ENCODE measurements at regions not wholly inside any gene's neighbourhood (a gene's known extent, or its start where the extent isn't known, plus 50 kb on each side); places are given as distances from the start of the nearest gene placed in this dataset.

- no peak for TF ChIP-seq MAX (IDR thresholded peaks at IDR 0.05)
- TF ChIP-seq NRF1 (IDR thresholded peaks at IDR 0.05; ENCODE audit: low read depth, low read length): no peak
- no peak for TF ChIP-seq EGR1 (IDR thresholded peaks at IDR 0.05; ENCODE audit: borderline replicate concordance, low read depth, low read length)
- no peak for TF ChIP-seq SP4 (IDR thresholded peaks at IDR 0.05; ENCODE audit: low read length)
These were observed 120.3 kb upstream of the SERTM1 start (continued) for GRCh38 chr13:36553491-36553890.
